Cerebellar nuclear complex (tissue), 1 donor: ENCODE measurements at regions not wholly inside any gene's neighbourhood (a gene's known extent, or its start where the extent isn't known, plus 50 kb on each side); places are given as distances from the start of the nearest gene placed in this dataset.

Experiments used
- DNase-seq, 2 experiments: peaks; one replicate each; lab custom pipeline; 2025; lab: John Stamatoyannopoulos, UW

GRCh38 chr9:129342591-129343423, 164.7 kb upstream of the IER5L start:
- DNase-seq: no peak

GRCh38 chr9:129341987-129342348, 163.9 kb upstream of the IER5L start:
- no peak for DNase-seq

GRCh38 chr9:129341171-129341986, 163.3 kb upstream of the IER5L start:
- DNase-seq: no peak

GRCh38 chr9:129340427-129341170, 162.5 kb upstream of the IER5L start:
- no peak for DNase-seq

- no peak for DNase-seq
These were observed 161.6 kb upstream of the IER5L start for GRCh38 chr9:129339539-129340157.

GRCh38 chr9:129338724-129339430, 160.8 kb upstream of the IER5L start:
- no peak for DNase-seq

GRCh38 chr9:129337336-129338140, 159.5 kb upstream of the IER5L start:
- DNase-seq: no peak

GRCh38 chr9:129336601-129337331, 158.7 kb upstream of the IER5L start:
- no peak for DNase-seq

GRCh38 chr9:129336130-129336528, 158.1 kb upstream of the IER5L start:
- DNase-seq: no peak

GRCh38 chr9:129335464-129336129, 157.5 kb upstream of the IER5L start:
- no peak for DNase-seq

GRCh38 chr9:129334105-129334935, 156.3 kb upstream of the IER5L start:
- DNase-seq: no peak

GRCh38 chr9:129333617-129334104, 155.6 kb upstream of the IER5L start:
- no peak for DNase-seq

GRCh38 chr9:129332581-129332980, 154.5 kb upstream of the IER5L start:
- DNase-seq: no peak

- no peak for DNase-seq
These were observed 153.9 kb upstream of the IER5L start for GRCh38 chr9:129331772-129332500.

- DNase-seq: no peak
These were observed 153.4 kb upstream of the IER5L start for GRCh38 chr9:129331493-129331765.

GRCh38 chr9:129330711-129331492, 152.8 kb upstream of the IER5L start:
- no peak for DNase-seq
